Uterus (tissue), 3 donors: ENCODE measurements at regions not wholly inside any gene's neighbourhood (a gene's known extent, or its start where the extent isn't known, plus 50 kb on each side); places are given as distances from the start of the nearest gene placed in this dataset.

Experiments
- DNase-seq, 2 donors: peaks; one replicate each; pipeline ENCODE4 v3.0.0-alpha.2; 2019 to 2020
- H3K27ac ChIP-seq, 2 donors: fragments of 200-600 bp; sonication (generic); 1 replicate in 1 of 2; 2 replicates in 1 of 2; pipeline ENCODE4 v1.5.1; 2016 to 2018
- H3K27me3 ChIP-seq, 2 donors: fragments of 200-600 bp; sonication (generic); one replicate each; pipeline ENCODE4 v1.5.1; 2018 to 2019; ENCODE audit warnings: control low read depth in 1 of 2
- H3K36me3 ChIP-seq, 2 donors: fragments of 200-600 bp; sonication (generic); one replicate each; pipeline ENCODE4 v1.5.1; 2019; ENCODE audit warnings: control low read depth in 1 of 2
- H3K4me1 ChIP-seq, 2 donors: fragments of 200-600 bp; sonication (generic); one replicate each; pipeline ENCODE4 v1.5.1; 2018 to 2019; ENCODE audit warnings: control low read depth in 1 of 2
- H3K4me3 ChIP-seq, 2 donors: fragments of 200-600 bp; sonication (generic); 1 replicate in 1 of 2; 2 replicates in 1 of 2; pipeline ENCODE4 v1.5.1; 2018 to 2019; ENCODE audit warnings: mild to moderate bottlenecking in 1 of 2
- H3K9me3 ChIP-seq, 2 donors: fragments of 200-600 bp; sonication (generic); one replicate each; pipeline ENCODE4 v1.5.1; 2019; ENCODE audit warnings: control low read depth in 1 of 2
- POLR2A ChIP-seq, 2 donors: fragments of 450-650 bp; IDR thresholded peaks; one replicate each; pipeline ENCODE4 v1.6.1; 2016; ENCODE audit warnings: antibody characterized with exemption in 2 of 2, mild to moderate bottlenecking in 1 of 2, moderate library complexity in 1 of 2
- intact Hi-C: fragments of 100-400 bp; cut with DNase I; formaldehyde crosslinking; loops from one replicate; pipeline ENCODE4 v1.15.1; 2023; ENCODE audit warnings: low total_unique reads
- TF ChIP-seq, protein P1 (sequence below), 4 experiments: fragments of 200-600 bp in 2 of 4; fragments of 450-650 bp in 2 of 4; sonication (generic) in 2 of 4; IDR thresholded peaks; one replicate each; pipeline ENCODE4 v1.5.1; 2016 to 2019; ENCODE audit warnings: antibody characterized with exemption in 4 of 4, mild to moderate bottlenecking in 2 of 4, moderate library complexity in 1 of 4
- donor health status: DM: yes; HTN: yes; CAD: no.

DNA sequence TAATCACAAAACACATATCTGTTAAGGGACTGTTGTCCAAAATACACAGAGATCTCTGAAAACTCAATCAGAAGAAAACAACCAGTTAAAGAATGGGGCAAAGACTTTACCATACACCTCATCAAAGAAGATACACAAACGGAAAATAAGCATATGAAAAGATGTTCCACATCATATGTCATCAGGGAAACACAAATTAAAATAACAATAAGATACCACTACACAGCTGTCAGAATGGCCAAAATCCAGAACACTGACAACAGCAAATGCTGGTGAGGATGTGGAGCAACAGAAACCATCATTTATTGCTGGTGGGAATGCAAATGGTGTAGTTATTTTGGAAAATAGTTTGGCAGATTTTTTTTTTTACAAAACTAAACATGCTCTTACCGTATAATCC lies 220.5 kb upstream of the FOXN3 start:
- no peaks in the 10 kb centered on the region for H3K9me3 ChIP-seq

DNA sequence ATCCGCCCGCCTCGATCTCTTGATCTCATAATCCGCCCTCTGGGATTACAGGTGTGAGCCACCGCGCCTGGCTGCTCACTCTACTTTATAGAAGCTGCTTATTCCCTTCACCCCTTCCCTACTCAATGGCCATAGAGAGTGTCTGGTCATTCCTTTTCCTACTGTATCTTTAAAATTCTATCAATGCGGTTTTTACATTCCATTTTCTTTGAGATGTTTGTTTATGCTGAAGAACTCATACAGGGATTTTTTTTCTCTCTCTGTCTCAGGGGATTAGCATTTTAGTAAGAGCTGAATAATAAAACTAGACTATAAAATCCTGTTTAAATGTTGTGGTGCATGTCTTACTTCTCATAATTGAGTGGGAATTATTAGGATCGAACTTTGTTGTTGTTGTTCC lies 218.6 kb upstream of the FOXN3 start:
- Histone ChIP-seq H3K4me1 (no peaks in the 10 kb centered on the region), H3K4me3 (no peak overlapping the region), H3K27me3 (no peaks in the 10 kb centered on the region), H3K27ac (no peak overlapping the region), H3K9me3 (no peaks in the 10 kb centered on the region), H3K36me3 (no peaks in the 10 kb centered on the region)
- TF ChIP-seq, protein P1, sequence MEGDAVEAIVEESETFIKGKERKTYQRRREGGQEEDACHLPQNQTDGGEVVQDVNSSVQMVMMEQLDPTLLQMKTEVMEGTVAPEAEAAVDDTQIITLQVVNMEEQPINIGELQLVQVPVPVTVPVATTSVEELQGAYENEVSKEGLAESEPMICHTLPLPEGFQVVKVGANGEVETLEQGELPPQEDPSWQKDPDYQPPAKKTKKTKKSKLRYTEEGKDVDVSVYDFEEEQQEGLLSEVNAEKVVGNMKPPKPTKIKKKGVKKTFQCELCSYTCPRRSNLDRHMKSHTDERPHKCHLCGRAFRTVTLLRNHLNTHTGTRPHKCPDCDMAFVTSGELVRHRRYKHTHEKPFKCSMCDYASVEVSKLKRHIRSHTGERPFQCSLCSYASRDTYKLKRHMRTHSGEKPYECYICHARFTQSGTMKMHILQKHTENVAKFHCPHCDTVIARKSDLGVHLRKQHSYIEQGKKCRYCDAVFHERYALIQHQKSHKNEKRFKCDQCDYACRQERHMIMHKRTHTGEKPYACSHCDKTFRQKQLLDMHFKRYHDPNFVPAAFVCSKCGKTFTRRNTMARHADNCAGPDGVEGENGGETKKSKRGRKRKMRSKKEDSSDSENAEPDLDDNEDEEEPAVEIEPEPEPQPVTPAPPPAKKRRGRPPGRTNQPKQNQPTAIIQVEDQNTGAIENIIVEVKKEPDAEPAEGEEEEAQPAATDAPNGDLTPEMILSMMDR (IDR thresholded peaks at IDR 0.05) = no peak
- no peak for TF ChIP-seq POLR2A (IDR thresholded peaks at IDR 0.05)
- DNase-seq = no peak
- intact Hi-C loops = no loop called here

More for the DNA sequence above, 220.5 kb upstream of the FOXN3 start:
- Histone ChIP-seq H3K27me3 (no peaks in the 10 kb centered on the region), H3K27ac (no peak overlapping the region), H3K36me3 (no peaks in the 10 kb centered on the region), H3K4me1 (no peaks in the 10 kb centered on the region), H3K4me3 (no peak overlapping the region)
- intact Hi-C loops = no loop called here
- DNase-seq = no peak
- no peak for TF ChIP-seq POLR2A (IDR thresholded peaks at IDR 0.05)
- TF ChIP-seq, protein P1 (IDR thresholded peaks at IDR 0.05) = no peak

DNA sequence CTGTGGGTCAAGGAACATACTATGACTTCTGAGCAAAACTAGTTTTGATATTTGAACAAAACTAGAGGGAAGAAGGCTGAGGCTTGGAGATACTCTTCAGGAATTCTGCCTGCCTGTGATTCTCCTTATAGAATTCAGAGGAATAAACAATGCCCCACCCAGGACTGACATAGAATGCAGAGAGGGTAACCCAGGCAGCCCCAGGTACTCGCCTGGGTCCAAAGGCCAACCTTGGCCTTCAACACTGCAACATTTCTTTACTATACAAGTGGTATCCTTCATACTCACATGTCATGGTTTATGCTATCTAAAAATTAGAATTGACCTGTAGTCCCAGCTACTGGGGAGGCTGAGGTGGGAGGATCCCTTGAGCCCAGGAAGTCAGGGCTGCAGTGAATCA lies 217.0 kb upstream of the FOXN3 start:
- Histone ChIP-seq H3K4me3 (no peak overlapping the region), H3K27me3 (no peaks in the 10 kb centered on the region), H3K4me1 (no peaks in the 10 kb centered on the region), H3K36me3 (no peaks in the 10 kb centered on the region), H3K27ac (no peak overlapping the region), H3K9me3 (no peaks in the 10 kb centered on the region)
- intact Hi-C loops = no loop called here
- DNase-seq = no peak
- no peak for TF ChIP-seq POLR2A (IDR thresholded peaks at IDR 0.05)
- TF ChIP-seq, protein P1 (IDR thresholded peaks at IDR 0.05) = no peak

DNA sequence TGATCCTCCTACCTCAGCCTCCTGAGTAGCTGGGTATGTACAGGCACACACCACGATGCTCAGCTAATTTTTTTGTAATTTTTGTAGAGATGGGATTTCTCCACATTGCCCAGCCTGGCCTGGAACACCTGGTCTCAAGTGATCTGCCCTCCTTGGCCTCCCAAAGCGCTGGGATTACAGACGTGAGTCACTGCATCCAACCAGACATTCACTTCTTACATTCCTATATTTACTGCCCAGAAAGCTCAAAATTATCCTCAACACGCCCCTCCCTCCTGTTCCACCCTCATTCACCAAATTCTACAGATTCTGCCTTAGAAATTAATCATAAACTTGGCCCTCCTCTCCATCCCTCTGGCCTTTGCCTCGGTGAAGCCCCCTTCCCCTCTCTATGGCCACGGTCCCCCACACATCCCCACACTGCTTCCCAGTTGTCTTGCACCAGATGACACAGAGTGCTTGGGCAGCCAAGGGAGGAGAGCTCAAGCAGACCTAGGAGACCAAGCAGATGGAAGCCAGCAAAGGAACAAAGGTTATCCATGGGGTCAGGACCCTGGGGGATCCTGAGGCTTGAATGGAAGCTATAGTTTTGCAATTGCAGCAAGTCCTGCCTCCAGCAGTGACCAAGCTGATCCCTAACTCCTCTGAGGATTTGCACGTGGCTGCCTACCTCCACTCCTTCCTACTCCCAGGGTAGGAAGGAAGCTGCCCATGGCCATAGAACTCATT lies 213.2 kb upstream of the FOXN3 start:
- H3K4me3 ChIP-seq = no peak overlapping the region
- H3K4me1 ChIP-seq = no peaks in the 10 kb centered on the region
- H3K27ac ChIP-seq = no peak overlapping the region
- no peaks in the 10 kb centered on the region for H3K36me3 ChIP-seq
- H3K27me3 ChIP-seq = no peaks in the 10 kb centered on the region
- DNase-seq = no peak
- no peaks in the 10 kb centered on the region for H3K9me3 ChIP-seq
- intact Hi-C loops = no loop called here
- no peak for TF ChIP-seq POLR2A (IDR thresholded peaks at IDR 0.05)
- TF ChIP-seq, protein P1 (IDR thresholded peaks at IDR 0.05) = no peak

DNA sequence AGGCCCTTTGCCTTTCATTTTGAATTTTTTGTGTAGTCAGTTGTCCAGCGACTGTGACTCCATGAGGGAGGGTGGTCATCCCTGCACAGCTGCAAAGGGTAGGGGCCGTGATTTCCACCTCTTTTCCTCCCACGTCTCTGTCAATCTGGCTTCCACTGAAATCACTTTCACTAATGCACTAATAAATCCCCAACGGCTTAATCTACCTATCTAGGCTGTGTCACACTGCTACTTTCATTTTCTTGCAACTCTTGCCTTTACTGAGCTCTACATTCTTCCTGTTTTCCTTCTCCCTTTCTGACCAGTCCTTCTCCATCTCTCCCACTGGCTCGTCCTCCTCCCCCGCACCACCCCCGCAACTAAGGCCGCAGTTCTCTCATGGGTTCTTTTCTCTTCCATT lies 212.3 kb upstream of the FOXN3 start:
- Histone ChIP-seq H3K27me3 (no peaks in the 10 kb centered on the region), H3K9me3 (no peaks in the 10 kb centered on the region), H3K4me1 (no peaks in the 10 kb centered on the region), H3K27ac (no peak overlapping the region), H3K4me3 (no peak overlapping the region), H3K36me3 (no peaks in the 10 kb centered on the region)
- DNase-seq = no peak
- intact Hi-C loops = no loop called here
- TF ChIP-seq POLR2A (IDR thresholded peaks at IDR 0.05) = no peak
- TF ChIP-seq, protein P1 (IDR thresholded peaks at IDR 0.05) = no peak
